GM21528 (cell line): ENCODE measurements at regions not wholly inside any gene's neighbourhood (a gene's known extent, or its start where the extent isn't known, plus 50 kb on each side); places are given as distances from the start of the nearest gene placed in this dataset.
"Not testable (repeated sequence)": the region's sequence is repeated elsewhere in the genome, so short reads cannot be mapped to it uniquely, and the experiment has no call there.

Experiments
- ATAC-seq: cut with Tn5 transposase; IDR thresholded peaks from one replicate; pipeline ENCODE4 v1.9.1; 2021; ENCODE audit warnings: mild to moderate bottlenecking, moderate library complexity; ENCODE audit not compliant: unreplicated experiment, low FRiP score

DNA sequence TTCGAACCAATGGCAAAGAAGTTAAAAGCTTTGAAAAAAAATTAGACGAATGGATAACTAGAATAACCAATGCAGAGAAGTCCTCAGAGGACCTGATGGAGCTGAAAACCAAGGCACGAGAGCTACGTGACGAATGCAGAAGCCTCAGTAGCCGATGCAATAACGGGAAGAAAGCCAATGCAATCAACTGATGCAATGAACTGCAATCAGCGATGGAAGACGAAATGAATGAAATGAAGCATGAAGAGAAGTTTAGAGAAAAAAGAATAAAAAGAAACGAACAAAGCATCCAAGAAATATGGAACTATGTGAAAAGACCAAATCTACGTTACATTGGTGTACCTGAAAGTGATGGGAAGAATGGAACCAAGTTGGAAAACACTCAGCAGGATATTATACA is 52.6 kb upstream of the MRPS30 start:
- not testable (repeated sequence) for ATAC-seq

- no peak for ATAC-seq
Measured at GRCh38 chr5:44747396-44747795, 61.4 kb upstream of the MRPS30 start.

- ATAC-seq, result no peak
Measured at GRCh38 chr5:44740660-44741059, 68.1 kb upstream of the MRPS30 start.

DNA sequence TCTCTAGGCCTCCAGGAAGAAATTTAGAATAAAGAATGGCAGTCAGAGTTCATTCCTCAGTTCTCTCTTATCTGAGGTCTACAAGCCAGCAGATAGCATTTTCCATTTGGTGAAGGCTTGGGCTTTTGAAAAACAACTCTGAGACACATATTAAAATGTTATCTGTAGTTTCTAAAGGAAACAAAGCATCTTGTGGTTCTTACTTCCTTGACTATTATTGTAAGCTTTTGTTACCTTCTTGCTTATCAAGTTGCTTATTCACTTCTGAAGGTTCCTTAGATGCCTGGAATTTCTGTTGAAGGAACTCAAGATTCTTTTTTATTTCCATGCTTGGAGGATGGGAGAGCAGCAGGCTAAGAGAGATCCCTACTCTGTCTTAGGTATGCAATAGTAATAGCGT is 79.2 kb upstream of the MRPS30 start:
- ATAC-seq, result no peak

- no peak for ATAC-seq
Measured at GRCh38 chr5:44727100-44727499, 81.6 kb upstream of the MRPS30 start.

DNA sequence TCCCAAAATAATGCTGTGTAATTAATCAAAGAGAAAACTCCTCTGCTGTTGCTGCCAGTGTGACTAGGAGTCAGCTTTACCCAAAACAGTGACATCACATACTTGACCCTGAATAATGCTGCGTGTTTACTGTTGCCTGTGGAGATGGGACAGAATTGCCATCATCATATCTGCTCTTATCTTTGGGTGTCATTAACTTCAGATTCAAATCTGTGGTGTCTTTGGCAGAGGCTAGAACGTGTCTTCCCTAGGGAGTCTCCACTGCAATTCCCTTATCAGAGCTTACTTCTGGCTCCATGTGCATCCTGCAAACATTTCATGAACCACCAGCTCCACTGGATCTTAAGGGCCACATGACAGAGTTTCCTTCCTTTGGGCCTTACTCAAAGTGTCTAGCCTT is 88.9 kb upstream of the MRPS30 start:
- ATAC-seq, result no peak

- ATAC-seq, result no peak
Measured at GRCh38 chr5:44714871-44715561, 93.7 kb upstream of the MRPS30 start.

DNA sequence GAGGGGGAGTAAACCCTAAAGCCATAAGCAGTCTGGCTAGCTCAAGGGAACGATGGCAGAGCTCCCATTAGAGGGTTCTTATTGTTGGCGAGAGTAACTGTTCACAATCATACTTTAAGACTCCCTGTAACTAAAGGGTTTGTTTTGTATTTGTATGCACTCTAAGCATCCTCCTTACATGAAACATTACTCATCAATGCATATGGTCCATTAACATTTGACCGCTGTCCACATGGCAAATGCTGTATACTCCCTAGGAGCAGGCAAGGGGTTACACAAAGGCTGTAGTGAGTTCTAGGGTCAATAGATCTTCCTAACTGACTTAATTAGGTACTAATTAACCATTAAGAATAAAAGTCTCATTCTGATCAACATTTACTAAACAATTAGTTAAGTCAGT is 95.3 kb upstream of the MRPS30 start:
- no peak for ATAC-seq

DNA sequence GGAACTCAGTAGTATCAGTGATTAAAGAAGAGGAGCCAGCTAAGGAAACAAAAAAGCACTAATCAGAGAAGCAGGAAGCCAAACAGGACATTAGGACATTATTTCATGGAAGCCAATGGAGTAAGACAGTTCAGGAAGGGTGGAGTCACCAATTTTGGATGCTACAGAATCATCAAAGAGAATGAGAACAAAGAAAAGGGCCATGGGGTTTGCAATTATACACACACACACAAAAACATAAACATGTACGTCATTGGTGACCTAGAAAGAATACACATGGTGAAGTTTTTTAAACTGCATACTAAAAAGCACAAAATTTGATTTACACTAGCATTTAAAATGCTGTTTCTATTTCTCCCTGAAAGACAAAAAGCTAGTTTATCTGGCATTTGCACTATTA is 96.8 kb upstream of the MRPS30 start:
- no peak for ATAC-seq

DNA sequence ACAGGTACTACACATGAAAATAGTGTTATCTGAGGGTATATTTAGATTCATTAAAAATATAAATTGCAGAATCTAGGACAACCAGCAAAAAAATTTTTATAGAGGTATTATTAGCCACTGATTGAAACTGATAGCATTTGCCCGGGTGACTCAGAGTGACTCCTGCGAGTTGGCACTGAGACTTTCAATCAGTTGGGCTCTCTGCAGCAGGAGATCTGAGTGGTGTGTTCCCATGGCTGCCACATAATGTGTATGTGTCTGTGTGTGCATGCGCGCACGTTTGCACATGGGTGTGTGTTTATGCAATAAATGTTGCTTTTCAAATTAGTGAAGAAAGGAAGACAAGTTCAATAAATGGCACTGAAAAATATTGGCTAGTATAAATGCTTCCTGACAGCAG is 100.1 kb upstream of the MRPS30 start:
- no peak for ATAC-seq

- ATAC-seq, result no peak
Measured at GRCh38 chr5:44707721-44708120, 101.0 kb upstream of the MRPS30 start.

GRCh38 chr5:44697025-44697424 is 111.7 kb upstream of the MRPS30 start:
- ATAC-seq, result no peak

DNA sequence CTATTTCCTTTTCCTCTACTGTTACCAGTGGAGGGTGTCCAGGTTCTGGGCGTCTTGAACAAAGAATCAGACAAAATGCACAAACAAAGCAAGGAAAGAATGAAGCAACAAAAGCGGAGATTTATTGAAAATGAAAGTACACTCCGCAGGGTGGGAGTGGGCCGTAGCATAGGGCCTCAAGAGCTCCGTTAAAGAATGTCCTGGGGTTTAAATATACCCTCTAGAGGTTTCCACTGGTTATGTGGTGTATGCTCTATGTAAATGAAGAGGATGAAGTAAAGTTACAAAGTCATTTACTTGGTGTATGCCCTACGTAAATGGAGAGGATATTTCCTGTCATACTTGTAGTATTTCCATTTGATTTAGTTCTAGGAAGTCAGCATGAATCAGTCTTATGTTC is 113.5 kb upstream of the MRPS30 start:
- ATAC-seq, result no peak

GRCh38 chr5:44691802-44692201 is 116.9 kb upstream of the MRPS30 start:
- ATAC-seq, result no peak

DNA sequence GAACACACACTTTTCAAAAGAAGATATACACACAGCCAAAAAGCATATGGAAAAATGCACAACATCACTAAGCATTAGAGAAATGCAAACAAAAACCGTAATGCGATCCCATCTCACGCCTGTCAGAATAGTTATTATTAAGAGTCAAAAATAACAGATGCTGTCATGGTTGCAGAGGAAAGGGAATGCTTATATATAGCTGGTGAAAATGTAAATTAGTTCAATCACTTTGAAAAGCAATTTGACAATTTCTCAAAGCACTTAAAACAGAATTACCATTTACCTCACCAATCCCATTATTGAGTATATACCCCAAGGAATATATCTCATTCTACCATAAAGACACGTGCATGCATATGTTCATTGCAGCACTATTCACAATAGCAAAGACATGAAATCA is 126.8 kb upstream of the MRPS30 start:
- ATAC-seq, result no peak

DNA sequence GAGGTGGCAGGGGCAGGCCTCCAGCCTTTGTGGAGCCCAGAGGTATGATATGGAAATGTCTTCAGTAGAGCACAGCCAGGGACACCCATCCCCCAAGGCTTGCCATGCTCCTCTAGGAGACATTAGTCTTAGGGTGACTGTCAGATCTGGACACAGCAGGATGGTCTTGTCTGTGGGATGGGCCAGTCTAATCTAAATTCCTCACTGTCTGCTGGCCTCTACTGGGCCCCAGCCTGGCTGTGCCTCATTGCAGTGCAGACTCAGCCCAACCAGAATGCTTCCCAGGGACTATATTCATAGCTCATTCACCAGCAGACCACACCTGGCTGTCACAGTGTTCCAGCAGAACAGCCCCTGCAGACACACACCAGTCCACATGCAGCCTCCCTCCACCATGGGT is 129.5 kb upstream of the MRPS30 start:
- ATAC-seq, result no peak

- ATAC-seq, result no peak
Measured at GRCh38 chr5:44675296-44675695, 133.5 kb upstream of the MRPS30 start.

DNA sequence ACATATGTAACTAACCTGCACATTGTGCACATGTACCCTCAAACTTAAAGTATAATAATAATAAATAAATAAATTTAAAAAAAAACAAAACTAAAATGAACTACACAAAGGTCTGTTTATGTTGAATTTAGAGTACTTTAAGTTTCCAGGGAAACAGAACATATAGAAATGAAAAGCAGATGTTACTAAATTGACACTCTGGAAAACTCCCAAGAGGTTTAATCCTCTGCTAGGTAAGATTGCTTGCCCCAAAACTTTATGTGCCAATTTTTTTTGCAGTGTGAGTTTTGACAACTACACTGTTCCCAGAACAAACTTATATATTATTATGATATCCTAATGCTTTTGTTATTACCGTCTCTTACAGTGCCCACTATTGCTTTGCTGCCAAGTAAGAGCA is 134.3 kb upstream of the MRPS30 start:
- no peak for ATAC-seq

DNA sequence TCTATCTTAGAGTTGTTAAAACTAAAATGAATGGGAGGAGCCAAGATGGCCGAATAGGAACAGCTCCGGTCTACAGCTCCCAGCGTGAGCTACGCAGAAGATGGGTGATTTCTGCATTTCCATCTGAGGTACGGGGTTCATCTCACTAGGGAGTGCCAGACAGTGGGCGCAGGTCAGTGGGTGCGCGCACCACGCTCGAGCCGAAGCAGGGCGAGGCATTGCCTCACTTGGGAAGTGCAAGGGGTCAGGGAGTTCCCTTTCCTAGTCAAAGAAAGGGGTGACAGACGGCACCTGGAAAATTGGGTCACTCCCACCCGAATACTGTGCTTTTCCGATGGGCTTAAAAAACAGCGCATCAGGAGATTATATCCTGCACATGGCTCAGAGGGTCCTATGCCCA is 140.3 kb upstream of the MRPS30 start:
- ATAC-seq, result not testable (repeated sequence)

- no peak for ATAC-seq
Measured at GRCh38 chr5:44665101-44665701, 143.5 kb upstream of the MRPS30 start.

DNA sequence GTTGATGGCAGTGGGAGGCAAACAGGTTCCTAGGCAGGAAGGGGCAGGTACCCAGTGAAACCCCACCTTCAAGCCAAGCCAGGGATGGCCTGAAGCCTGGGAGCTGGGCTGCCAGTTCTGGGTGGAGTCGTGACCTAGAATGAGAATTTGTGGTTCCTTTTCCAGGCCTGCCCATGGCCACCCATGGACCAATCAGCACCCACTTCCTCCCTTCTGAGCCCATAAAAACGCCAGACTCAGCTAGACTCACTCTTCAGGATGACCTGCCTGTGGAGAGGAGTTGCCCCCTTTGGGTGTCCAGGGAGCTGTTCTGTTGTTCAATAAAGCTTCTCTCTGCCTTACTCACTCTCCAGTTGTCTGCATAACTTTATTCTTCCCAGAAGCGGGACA is 144.0 kb upstream of the MRPS30 start:
- ATAC-seq, result no peak

- ATAC-seq, result no peak
Measured at GRCh38 chr5:44663991-44664710, 144.6 kb upstream of the MRPS30 start.
